Neural cell (in vitro differentiated cells): ENCODE measurements at regions not wholly inside any gene's neighbourhood (a gene's known extent, or its start where the extent isn't known, plus 50 kb on each side); places are given as distances from the start of the nearest gene placed in this dataset.

Experiments
- EP300 ChIP-seq: fragments of 450-650 bp; conservative IDR thresholded peaks from 2 replicates; pipeline ENCODE4 v1.6.1; 2014; ENCODE audit warnings: antibody characterized with exemption, mild to moderate bottlenecking, moderate library complexity; ENCODE audit not compliant: poor library complexity, severe bottlenecking
- POLR2AphosphoS5 ChIP-seq: IDR thresholded peaks from 2 replicates; pipeline ENCODE4 v1.6.1; 2012
- TAF1 ChIP-seq: IDR thresholded peaks from 2 replicates; pipeline ENCODE4 v1.6.1; 2012; ENCODE audit warnings: low read depth
- TF ChIP-seq, protein P1 (sequence below): fragments of 450-650 bp; IDR thresholded peaks from 2 replicates; pipeline ENCODE4 v1.5.1; 2014; ENCODE audit warnings: antibody characterized with exemption, mild to moderate bottlenecking, moderate library complexity; ENCODE audit not compliant: poor library complexity, severe bottlenecking
- TF ChIP-seq, protein P2 (sequence below): IDR thresholded peaks from 2 replicates; pipeline ENCODE4 v1.6.1; 2012; ENCODE audit warnings: borderline replicate concordance

DNA sequence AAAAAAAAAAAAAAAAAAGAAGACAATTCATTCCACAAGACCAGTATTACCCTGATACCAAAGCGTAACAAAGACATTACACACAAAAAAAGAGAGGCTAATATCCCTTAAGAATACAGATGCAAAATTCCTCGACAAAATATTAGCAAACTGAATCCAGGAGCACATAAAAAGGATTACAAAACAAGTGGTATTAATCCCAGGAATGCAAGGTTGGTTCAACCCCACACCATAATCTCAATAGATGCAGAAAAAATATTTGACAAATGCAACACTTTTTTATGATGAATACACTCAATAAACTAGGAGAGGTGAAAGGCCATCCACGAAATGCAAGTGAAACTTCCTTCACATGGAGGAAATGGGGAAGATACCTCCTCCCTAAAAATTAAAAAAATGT is 80.1 kb upstream of the TLR4 start:
- TF ChIP-seq, protein P1, sequence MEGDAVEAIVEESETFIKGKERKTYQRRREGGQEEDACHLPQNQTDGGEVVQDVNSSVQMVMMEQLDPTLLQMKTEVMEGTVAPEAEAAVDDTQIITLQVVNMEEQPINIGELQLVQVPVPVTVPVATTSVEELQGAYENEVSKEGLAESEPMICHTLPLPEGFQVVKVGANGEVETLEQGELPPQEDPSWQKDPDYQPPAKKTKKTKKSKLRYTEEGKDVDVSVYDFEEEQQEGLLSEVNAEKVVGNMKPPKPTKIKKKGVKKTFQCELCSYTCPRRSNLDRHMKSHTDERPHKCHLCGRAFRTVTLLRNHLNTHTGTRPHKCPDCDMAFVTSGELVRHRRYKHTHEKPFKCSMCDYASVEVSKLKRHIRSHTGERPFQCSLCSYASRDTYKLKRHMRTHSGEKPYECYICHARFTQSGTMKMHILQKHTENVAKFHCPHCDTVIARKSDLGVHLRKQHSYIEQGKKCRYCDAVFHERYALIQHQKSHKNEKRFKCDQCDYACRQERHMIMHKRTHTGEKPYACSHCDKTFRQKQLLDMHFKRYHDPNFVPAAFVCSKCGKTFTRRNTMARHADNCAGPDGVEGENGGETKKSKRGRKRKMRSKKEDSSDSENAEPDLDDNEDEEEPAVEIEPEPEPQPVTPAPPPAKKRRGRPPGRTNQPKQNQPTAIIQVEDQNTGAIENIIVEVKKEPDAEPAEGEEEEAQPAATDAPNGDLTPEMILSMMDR, result no peak
- TF ChIP-seq EP300 (no peak), TAF1 (no peak), POLR2AphosphoS5 (no peak)
- TF ChIP-seq, protein P2, sequence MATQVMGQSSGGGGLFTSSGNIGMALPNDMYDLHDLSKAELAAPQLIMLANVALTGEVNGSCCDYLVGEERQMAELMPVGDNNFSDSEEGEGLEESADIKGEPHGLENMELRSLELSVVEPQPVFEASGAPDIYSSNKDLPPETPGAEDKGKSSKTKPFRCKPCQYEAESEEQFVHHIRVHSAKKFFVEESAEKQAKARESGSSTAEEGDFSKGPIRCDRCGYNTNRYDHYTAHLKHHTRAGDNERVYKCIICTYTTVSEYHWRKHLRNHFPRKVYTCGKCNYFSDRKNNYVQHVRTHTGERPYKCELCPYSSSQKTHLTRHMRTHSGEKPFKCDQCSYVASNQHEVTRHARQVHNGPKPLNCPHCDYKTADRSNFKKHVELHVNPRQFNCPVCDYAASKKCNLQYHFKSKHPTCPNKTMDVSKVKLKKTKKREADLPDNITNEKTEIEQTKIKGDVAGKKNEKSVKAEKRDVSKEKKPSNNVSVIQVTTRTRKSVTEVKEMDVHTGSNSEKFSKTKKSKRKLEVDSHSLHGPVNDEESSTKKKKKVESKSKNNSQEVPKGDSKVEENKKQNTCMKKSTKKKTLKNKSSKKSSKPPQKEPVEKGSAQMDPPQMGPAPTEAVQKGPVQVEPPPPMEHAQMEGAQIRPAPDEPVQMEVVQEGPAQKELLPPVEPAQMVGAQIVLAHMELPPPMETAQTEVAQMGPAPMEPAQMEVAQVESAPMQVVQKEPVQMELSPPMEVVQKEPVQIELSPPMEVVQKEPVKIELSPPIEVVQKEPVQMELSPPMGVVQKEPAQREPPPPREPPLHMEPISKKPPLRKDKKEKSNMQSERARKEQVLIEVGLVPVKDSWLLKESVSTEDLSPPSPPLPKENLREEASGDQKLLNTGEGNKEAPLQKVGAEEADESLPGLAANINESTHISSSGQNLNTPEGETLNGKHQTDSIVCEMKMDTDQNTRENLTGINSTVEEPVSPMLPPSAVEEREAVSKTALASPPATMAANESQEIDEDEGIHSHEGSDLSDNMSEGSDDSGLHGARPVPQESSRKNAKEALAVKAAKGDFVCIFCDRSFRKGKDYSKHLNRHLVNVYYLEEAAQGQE, result no peak
